GM23248 (cell line): ENCODE measurements at regions not wholly inside any gene's neighbourhood (a gene's known extent, or its start where the extent isn't known, plus 50 kb on each side); places are given as distances from the start of the nearest gene placed in this dataset.

Experiments used
- EZH2 ChIP-seq: fragments of 200-600 bp; sonication (generic); IDR thresholded peaks from 2 replicates; pipeline ENCODE4 v1.6.1; 2018; ENCODE audit warnings: antibody characterized with exemption, mild to moderate bottlenecking; ENCODE audit not compliant: insufficient read depth, poor library complexity, severe bottlenecking
- EZH2phosphoT487 ChIP-seq: fragments of 200-600 bp; sonication (generic); IDR thresholded peaks from 2 replicates; pipeline ENCODE4 v1.6.1; 2018; ENCODE audit warnings: antibody characterized with exemption, moderate library complexity, mild to moderate bottlenecking, low read depth; ENCODE audit not compliant: insufficient read depth

DNA sequence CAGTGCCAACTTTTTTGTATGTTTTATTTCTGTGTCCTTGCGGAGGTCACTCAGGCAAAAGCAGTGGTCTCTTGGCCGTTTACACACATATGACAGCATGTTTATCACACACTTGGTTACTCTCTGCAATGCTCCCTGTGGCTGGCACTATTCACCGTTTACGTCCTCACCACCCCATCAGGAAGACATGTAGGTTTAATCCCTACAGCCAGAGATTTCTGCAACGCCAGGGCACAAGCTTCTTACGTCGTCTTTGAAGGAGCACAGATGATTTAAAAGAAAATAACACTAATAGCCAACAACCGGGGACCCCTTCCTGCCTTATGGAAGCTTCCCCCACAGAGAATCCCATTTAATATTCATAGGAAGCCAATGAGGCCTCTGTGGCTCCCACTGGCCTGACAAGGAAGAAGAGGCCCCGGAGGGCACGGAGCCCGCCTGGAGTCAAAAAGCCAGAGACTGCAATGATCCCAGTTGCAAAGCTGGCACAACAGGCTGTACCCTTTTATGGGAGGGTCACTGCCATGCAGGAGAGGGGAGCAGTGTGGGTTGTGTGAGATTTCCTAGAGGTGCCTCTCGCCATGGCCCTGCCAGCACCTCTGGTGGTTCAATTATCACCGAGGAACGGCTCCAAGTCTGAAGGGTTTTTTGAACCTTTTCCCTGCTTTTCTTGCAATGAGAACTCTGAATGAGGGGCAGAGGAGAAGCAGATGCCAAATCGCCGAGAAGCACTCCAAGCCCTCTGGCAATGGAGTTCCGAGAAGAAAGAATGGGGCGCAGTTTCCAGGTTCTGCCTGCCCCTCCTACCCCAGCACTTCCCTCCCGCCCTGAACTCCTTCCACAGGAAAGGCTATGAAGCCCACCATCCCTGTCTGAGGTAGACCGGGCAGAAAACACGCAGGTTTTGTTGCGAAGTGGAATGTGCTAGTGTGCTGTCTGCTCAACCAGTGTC, 96.2 kb downstream of the THBS2 start:
- TF ChIP-seq EZH2phosphoT487 (no peak), EZH2 (no peak)
